ENCODE measurements at regions not wholly inside any gene's neighbourhood (a gene's known extent, or its start where the extent isn't known, plus 50 kb on each side); places are given as distances from the start of the nearest gene placed in this dataset.

DNA sequence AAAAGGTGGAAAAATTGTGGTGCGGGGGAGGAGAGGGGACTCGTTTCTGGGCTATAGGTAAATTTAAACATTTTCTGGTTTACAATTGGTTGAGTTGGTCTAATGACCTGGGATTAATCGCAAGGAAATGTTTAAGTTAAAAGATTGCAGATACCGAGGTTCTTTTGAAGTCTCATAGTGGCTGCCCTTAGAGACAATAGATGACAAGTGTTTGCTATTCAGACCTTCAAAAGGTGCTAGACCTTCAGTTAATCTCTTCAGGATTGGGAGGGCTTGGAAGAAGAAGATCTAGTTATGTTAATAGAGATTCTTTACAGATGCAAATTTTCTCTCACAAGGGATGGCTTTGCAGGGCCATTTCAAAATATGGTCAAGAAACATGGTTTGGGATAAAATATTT lies 2286.1 kb upstream of the AGA start:
- TF ChIP-seq, protein P1, sequence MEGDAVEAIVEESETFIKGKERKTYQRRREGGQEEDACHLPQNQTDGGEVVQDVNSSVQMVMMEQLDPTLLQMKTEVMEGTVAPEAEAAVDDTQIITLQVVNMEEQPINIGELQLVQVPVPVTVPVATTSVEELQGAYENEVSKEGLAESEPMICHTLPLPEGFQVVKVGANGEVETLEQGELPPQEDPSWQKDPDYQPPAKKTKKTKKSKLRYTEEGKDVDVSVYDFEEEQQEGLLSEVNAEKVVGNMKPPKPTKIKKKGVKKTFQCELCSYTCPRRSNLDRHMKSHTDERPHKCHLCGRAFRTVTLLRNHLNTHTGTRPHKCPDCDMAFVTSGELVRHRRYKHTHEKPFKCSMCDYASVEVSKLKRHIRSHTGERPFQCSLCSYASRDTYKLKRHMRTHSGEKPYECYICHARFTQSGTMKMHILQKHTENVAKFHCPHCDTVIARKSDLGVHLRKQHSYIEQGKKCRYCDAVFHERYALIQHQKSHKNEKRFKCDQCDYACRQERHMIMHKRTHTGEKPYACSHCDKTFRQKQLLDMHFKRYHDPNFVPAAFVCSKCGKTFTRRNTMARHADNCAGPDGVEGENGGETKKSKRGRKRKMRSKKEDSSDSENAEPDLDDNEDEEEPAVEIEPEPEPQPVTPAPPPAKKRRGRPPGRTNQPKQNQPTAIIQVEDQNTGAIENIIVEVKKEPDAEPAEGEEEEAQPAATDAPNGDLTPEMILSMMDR (conservative IDR thresholded peaks at IDR 0.05; ENCODE audit: low read depth, low read length), result no peak
- no peak for TF ChIP-seq FOS (IDR thresholded peaks at IDR 0.05; ENCODE audit: low read depth, low read length)
- no peak for TF ChIP-seq CEBPB (IDR thresholded peaks at IDR 0.05; ENCODE audit: low read depth, low read length)
- TF ChIP-seq, protein P2, sequence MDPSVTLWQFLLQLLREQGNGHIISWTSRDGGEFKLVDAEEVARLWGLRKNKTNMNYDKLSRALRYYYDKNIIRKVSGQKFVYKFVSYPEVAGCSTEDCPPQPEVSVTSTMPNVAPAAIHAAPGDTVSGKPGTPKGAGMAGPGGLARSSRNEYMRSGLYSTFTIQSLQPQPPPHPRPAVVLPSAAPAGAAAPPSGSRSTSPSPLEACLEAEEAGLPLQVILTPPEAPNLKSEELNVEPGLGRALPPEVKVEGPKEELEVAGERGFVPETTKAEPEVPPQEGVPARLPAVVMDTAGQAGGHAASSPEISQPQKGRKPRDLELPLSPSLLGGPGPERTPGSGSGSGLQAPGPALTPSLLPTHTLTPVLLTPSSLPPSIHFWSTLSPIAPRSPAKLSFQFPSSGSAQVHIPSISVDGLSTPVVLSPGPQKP (IDR thresholded peaks at IDR 0.05; ENCODE audit: borderline replicate concordance, low read depth, low read length), result no peak
- no peak for TF ChIP-seq MAZ (IDR thresholded peaks at IDR 0.05; ENCODE audit: borderline replicate concordance, low read depth, low read length)
- no peak for TF ChIP-seq POLR2A (IDR thresholded peaks at IDR 0.05; ENCODE audit: low read depth, low read length)

All from IMR-90 (cell line).